AG04449 (cell line): ENCODE measurements at regions not wholly inside any gene's neighbourhood (a gene's known extent, or its start where the extent isn't known, plus 50 kb on each side); places are given as distances from the start of the nearest gene placed in this dataset.
"Not testable (repeated sequence)": the region's sequence is repeated elsewhere in the genome, so short reads cannot be mapped to it uniquely, and the experiment has no call there.

Experiments used
- CTCF ChIA-PET: fragments of 350-600 bp; formaldehyde crosslinking; extraction: SDS; loops from one replicate; lab custom pipeline; 2021; ENCODE audit warnings: antibody characterized with exemption; lab: Yijun Ruan, JAX
- POLR2A ChIA-PET: fragments of 400-600, 350-600 bp; formaldehyde crosslinking; extraction: SDS; loops from one replicate; lab custom pipeline; 2020; ENCODE audit warnings: antibody characterized with exemption, inconsistent platforms; lab: Yijun Ruan, JAX
- DNase-seq: peaks from one replicate; pipeline ENCODE4 v3.0.0-alpha.2; 2010; ENCODE audit warnings: low read depth, low spot score
- H3K4me3 ChIP-seq: 2 replicates; pipeline ENCODE4 v1.5.1; 2011; ENCODE audit warnings: low read depth, mild to moderate bottlenecking, control low read depth, low read length
- CTCF ChIP-seq: IDR thresholded peaks from one replicate; pipeline ENCODE4 v1.5.1; 2011; ENCODE audit warnings: mild to moderate bottlenecking, moderate library complexity, low read length, control low read depth, inconsistent platforms; ENCODE audit not compliant: insufficient read depth; ENCODE audit errors: missing control alignments

- ChIA-PET CTCF (no interaction called here), POLR2A (no interaction called here)
- DNase-seq, result no peak
Measured at GRCh38 chr12:17134315-17134714, 528.4 kb upstream of the LMO3 start.

GRCh38 chr12:17132336-17132735 is 526.4 kb upstream of the LMO3 start:
- POLR2A ChIA-PET, result no interaction called here
- H3K4me3 ChIP-seq, result no peak overlapping the region
- DNase-seq, result no peak
- no peak for TF ChIP-seq CTCF
- CTCF ChIA-PET, result no interaction called here

More at GRCh38 chr12:17134315-17134714, 528.4 kb upstream of the LMO3 start:
- no peak for TF ChIP-seq CTCF
- no peak overlapping the region for H3K4me3 ChIP-seq

GRCh38 chr12:17116538-17116937 is 510.6 kb upstream of the LMO3 start:
- H3K4me3 ChIP-seq, POLR2A ChIA-PET, DNase-seq, CTCF ChIA-PET: not testable (repeated sequence)

GRCh38 chr12:17110316-17110715 is 504.4 kb upstream of the LMO3 start:
- ChIA-PET CTCF (no interaction called here), POLR2A (no interaction called here)
- DNase-seq, result no peak
- no peak for TF ChIP-seq CTCF
- no peak overlapping the region for H3K4me3 ChIP-seq

GRCh38 chr12:17108877-17109541 is 503.0 kb upstream of the LMO3 start:
- no peak for TF ChIP-seq CTCF
- ChIA-PET POLR2A (no interaction called here), CTCF (no interaction called here)
- DNase-seq, result no peak
- no peak overlapping the region for H3K4me3 ChIP-seq

- DNase-seq, result no peak
- no peak overlapping the region for H3K4me3 ChIP-seq
- ChIA-PET CTCF (no interaction called here), POLR2A (no interaction called here)
- no peak for TF ChIP-seq CTCF
Measured at GRCh38 chr12:17104801-17105200, 498.8 kb upstream of the LMO3 start.

GRCh38 chr12:17097674-17098073 is 491.7 kb upstream of the LMO3 start:
- DNase-seq, result no peak
- ChIA-PET CTCF (no interaction called here), POLR2A (no interaction called here)

More at GRCh38 chr12:17097674-17098073, 491.7 kb upstream of the LMO3 start:
- TF ChIP-seq CTCF, result no peak
- H3K4me3 ChIP-seq, result no peak overlapping the region
